ENCODE measurements at regions not wholly inside any gene's neighbourhood (a gene's known extent, or its start where the extent isn't known, plus 50 kb on each side); places are given as distances from the start of the nearest gene placed in this dataset.

DNA sequence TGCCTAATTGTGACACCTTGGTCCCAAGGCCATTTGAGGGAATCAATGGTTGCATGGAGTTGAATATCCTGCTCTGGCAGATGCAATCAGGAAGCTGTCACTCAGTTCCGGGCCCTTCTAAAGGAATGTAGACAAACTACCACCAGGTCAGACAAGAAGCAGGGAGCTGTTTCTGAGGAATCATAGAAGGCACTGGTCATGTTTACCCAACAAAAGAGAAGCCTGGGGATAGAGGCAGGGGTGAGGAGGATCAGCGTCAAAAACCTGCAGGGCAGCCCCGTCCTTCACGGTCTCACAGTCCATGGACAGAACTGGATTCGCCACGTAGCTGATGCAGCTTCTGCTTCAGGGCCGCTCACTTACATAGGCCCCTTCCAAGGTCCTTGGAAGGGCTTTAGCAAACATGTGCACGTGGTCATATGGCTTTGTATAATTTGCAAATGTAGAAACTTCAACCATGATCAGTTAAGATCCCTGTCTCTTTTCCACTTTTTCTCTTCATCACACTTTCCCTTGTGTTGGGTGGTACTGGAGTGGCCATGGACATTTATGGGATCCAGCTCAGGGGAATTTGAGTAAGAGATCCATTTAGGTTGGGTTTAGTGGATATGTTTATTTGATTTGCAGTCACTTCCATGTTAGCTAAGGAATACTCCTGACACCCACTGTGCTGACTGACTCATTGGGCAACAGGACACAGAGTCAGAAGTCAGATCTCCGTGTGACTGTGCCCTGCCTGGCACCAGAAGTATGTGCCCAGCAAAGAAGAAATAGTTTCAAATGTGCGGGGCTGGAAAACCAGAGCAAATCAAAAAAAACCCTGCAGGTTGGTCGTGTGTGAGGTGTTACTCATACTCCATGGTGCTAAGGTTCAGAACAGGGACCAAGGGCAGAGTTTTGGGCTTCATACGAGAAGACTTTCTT, 60.0 kb upstream of the ZFAND3 start:
- H2BK15ac ChIP-seq (ENCODE audit: low read length), result no peak overlapping the region
- H3K27me3 ChIP-seq (replicated peaks in 1 of 4; ENCODE audit: control insufficient read depth in 3 of 4, extremely low read depth in 1 of 4, insufficient read depth in 3 of 4, low read length in 3 of 4), result peaks cover 81 to 99% (median 95%) of the 10 kb centered on the region in 4 experiments
- H3K56ac ChIP-seq (replicated peaks; ENCODE audit: insufficient read length, low read depth, low read length), result no peak overlapping the region
- no peaks in the 10 kb centered on the region; a peak in 1 of 7 replicates for H3K4me1 ChIP-seq (replicated peaks in 1 of 4; ENCODE audit: control insufficient read depth in 3 of 4, insufficient read depth in 4 of 4, low read length in 3 of 4)
- H3K4me2 ChIP-seq (ENCODE audit: insufficient read depth in 1 of 2, low read depth in 2 of 2, low read length in 2 of 2), result no peak overlapping the region
- H2AFZ ChIP-seq (ENCODE audit: low read length), result no peak overlapping the region
- H3K23ac ChIP-seq (ENCODE audit: insufficient read length), result no peak overlapping the region
- H3K79me2 ChIP-seq (ENCODE audit: control insufficient read depth in 1 of 2, insufficient read depth in 2 of 2, low read length in 2 of 2), result no peaks in the 10 kb centered on the region
- H3K79me1 ChIP-seq (ENCODE audit: low read depth, low read length), result no peaks in the 10 kb centered on the region
- TF ChIP-seq, protein P1, sequence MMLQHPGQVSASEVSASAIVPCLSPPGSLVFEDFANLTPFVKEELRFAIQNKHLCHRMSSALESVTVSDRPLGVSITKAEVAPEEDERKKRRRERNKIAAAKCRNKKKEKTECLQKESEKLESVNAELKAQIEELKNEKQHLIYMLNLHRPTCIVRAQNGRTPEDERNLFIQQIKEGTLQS (IDR thresholded peaks at IDR 0.05; ENCODE audit: insufficient read depth, low read depth, low read length), result no peak
- peak; percentile 19; the same call in 1 of the 2 replicates for TF ChIP-seq SUZ12 (IDR thresholded peaks at IDR 0.05; ENCODE audit: low read length)
- no peak overlapping the region for H3K9ac ChIP-seq (replicated peaks in 1 of 4; ENCODE audit: extremely low read depth in 1 of 4, low read depth in 3 of 4, low read length in 3 of 4)
- H3K27ac ChIP-seq (ENCODE audit: low read depth, low read length), result no peak overlapping the region
- POLR2A ChIA-PET (ENCODE audit: partially characterized antibody), result no interaction called here
- no peaks in the 10 kb centered on the region for H3K9me3 ChIP-seq (ENCODE audit: insufficient read depth in 2 of 2, low read depth in 1 of 2, low read length in 1 of 2)
- no peak overlapping the region; the same call in 1 of the 2 replicates for H4K8ac ChIP-seq (ENCODE audit: extremely low read depth, insufficient read depth, low read length)
- H3K14ac ChIP-seq (ENCODE audit: insufficient read length), result no peak overlapping the region
- H3K4me3 ChIP-seq (ENCODE audit: extremely low read depth in 1 of 4, insufficient read depth in 2 of 4, low read depth in 3 of 4, low read length in 4 of 4), result no peak overlapping the region
- WGBS, 2 experiments (ENCODE audit: extremely low coverage in 1 of 2, insufficient coverage in 1 of 2, insufficient read length in 1 of 2, insufficient replicate concordance in 2 of 2, low coverage in 1 of 2, low lambda C conversion rate in 2 of 2, missing lambda C conversion rate in 1 of 2), result 72% methylated on average over 12 of the region's 12 CpGs; no CpG with 5 or more reads in 1 of the 2 experiments
- DNase-seq (ENCODE audit: low read depth in 1 of 2, low spot score in 2 of 2) (no peak), FAIRE-seq (no peak)
- H4K91ac ChIP-seq (replicated peaks; ENCODE audit: insufficient read length, low read length), result no peak overlapping the region
- H2AK5ac ChIP-seq (ENCODE audit: low read depth, low read length), result no peak overlapping the region
- peaks cover 7 to 21% of the 10 kb centered on the region in 2 experiments for H4K20me1 ChIP-seq (replicated peaks in 1 of 2; ENCODE audit: control insufficient read depth in 1 of 2, insufficient read depth in 2 of 2, low read length in 2 of 2)
- H2BK5ac ChIP-seq (ENCODE audit: low read depth, low read length), result no peak overlapping the region
- no peak overlapping the region for H3K18ac ChIP-seq (ENCODE audit: extremely low read depth, low read length)
- H2BK12ac ChIP-seq (ENCODE audit: low read depth, low read length), result no peak overlapping the region
- no peak overlapping the region for H4K5ac ChIP-seq (ENCODE audit: insufficient read length, low read depth, low read length)
- no peaks in the 10 kb centered on the region for H3K36me3 ChIP-seq (ENCODE audit: control insufficient read depth in 2 of 4, insufficient read depth in 4 of 4, low read length in 3 of 4)
- no peak overlapping the region for H2BK20ac ChIP-seq (ENCODE audit: low read length)
- CTCF ChIA-PET (ENCODE audit: partially characterized antibody), result interaction anchor here (0.7 to 5.0 kb wide), 7 partner anchors 11 to 266 kb away, joined by 3 to 33 read pairs (median 4); no protein-coding TSS in a partner anchor
- H2BK120ac ChIP-seq (replicated peaks; ENCODE audit: low read depth, low read length), result no peak overlapping the region
- no peaks in the 10 kb centered on the region for H3K23me2 ChIP-seq (ENCODE audit: low read depth, low read length)
- H3K4ac ChIP-seq (replicated peaks; ENCODE audit: insufficient read length, low read depth, low read length), result no peak overlapping the region
